GM19035 (cell line): ENCODE measurements at regions not wholly inside any gene's neighbourhood (a gene's known extent, or its start where the extent isn't known, plus 50 kb on each side); places are given as distances from the start of the nearest gene placed in this dataset.

ENCODE experiments used
- ATAC-seq: cut with Tn5 transposase; IDR thresholded peaks from one replicate; pipeline ENCODE4 v1.9.1; 2021; ENCODE audit not compliant: unreplicated experiment

- no peak for ATAC-seq
Observed at GRCh38 chr1:112790920-112791722, 76.0 kb upstream of the PPM1J start.

DNA sequence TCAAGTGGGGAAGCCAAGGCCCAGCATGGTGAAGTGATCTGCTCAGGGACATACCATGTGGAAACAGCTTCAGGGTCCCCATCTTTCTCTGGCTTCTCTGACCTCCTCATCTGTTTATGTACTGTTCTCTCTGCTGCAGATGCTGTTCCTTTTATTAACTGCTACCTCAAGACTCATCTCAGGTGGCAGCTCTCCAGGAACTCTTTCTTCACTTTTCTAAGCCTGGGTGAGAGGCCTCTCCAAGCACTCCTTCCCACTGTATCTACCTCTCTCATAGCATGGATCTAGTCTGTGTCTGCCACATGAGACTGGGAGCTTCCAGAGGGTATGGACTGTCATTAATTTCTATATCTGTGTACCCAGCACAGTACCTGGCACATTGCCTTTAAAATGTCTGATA, 73.4 kb upstream of the PPM1J start:
- no peak for ATAC-seq

DNA sequence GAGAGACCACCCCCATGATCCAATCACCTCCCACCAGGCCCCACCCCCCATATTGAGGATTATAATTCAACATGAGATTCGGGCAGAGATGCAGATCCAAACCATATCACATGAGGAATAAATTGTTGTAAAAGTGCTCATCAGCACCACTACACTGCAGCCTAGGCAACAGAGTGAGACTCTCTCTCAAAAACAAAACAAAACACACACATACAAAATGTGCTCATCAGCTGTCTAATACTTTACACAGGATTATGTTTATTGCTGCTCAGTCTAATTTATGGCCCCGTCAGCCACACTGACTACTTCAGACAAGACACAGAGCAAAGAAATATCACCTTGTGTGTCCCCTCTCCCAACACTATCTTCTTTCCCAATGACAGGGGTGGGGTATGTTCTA, 72.9 kb upstream of the PPM1J start:
- ATAC-seq: no peak

- no peak for ATAC-seq
Observed at GRCh38 chr1:112783059-112783458, 67.9 kb upstream of the PPM1J start.

- ATAC-seq: no peak
Observed at GRCh38 chr1:112779665-112780526, 64.8 kb upstream of the PPM1J start.

GRCh38 chr1:112778137-112778536, 63.0 kb upstream of the PPM1J start:
- no peak for ATAC-seq

GRCh38 chr1:112776688-112777087, 61.6 kb upstream of the PPM1J start:
- ATAC-seq: no peak

DNA sequence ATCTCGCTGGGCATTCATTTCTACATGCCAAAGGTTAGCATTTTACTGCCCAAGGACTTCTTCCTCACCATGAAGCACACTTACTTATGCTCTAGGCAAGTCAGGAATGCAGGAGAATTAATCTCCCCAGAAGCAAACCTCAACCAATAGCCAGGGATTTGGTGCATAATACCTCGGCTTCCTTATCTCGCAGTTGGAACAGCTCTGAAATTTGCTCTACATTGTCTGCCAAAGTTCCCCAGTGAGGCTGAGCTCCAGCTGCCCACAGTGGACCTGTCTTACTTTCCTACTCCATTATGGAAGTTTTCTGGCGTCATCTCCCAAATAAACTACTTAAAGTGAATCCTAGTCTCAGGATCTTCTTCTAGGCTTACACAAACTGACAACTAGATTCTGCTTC, 57.6 kb upstream of the PPM1J start:
- no peak for ATAC-seq

DNA sequence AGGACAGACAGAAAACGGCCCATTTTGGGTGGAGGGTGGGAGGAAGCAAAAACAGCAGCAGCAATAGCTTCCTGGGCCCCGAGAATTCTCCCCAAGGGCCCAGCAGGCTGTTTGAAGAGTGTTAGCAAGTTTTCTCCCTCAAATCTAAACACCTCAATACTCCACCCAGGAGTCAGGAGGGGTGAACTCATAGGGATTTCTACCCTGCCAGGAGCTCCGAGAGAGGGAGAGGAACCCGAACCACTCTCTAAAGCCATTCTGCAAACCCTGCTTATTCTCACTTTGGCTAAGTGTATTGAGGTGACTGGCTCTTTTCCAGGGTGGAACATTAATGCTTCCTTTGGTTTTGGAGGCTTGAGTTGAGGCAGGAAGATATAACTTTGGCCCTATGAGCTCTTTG, 55.6 kb upstream of the PPM1J start:
- no peak for ATAC-seq

- ATAC-seq: no peak
Observed at GRCh38 chr1:112769611-112770010, 54.5 kb upstream of the PPM1J start.

- ATAC-seq: no peak
Observed at GRCh38 chr1:112767646-112768045, 52.5 kb upstream of the PPM1J start.
